HG03060 (cell line): ENCODE measurements at regions not wholly inside any gene's neighbourhood (a gene's known extent, or its start where the extent isn't known, plus 50 kb on each side); places are given as distances from the start of the nearest gene placed in this dataset.

ENCODE experiments used
- ATAC-seq: cut with Tn5 transposase; IDR thresholded peaks from one replicate; pipeline ENCODE4 v1.9.1; 2021; ENCODE audit warnings: low read depth, moderate number of reproducible peaks; ENCODE audit not compliant: unreplicated experiment

DNA sequence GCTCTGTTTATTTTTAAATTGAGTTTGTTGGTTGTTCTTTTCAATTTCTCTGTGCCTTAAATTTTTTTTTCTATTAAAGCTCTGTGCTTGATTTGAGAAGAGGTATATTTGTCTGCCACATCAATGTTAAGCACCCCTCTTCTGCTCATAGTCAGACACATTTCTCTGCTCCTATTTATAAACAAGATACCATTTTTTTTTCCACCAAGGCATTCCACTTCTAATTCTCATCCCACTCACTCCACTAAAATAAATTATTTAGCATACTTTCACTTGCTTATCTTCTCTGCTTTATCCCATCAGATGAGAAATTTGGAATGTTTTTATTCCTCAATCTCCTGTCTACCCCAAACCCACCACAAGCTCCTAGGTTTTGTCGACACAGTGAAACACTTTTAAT, 127.0 kb upstream of the PDE5A start:
- ATAC-seq, result no peak

DNA sequence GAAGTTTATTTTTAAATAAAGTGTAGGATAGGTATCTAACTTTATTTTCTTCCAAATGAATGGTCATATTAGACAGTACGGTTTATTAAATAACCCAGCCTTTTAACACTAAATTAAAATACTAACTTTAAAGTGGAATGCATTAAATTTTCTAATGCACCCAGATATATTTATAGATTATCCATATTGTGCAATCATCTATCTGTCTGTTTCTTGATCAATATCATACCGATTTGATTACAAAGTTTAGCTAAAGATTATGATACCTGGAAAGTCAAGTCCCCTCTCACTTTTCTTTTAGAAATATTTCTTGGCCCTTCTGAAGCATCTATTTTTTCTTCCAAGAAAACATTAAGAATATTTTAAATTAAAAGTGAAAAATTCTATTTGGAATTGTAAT, 124.3 kb upstream of the PDE5A start:
- no peak for ATAC-seq

- no peak for ATAC-seq
These were observed 122.2 kb upstream of the PDE5A start for GRCh38 chr4:119750771-119751170.

DNA sequence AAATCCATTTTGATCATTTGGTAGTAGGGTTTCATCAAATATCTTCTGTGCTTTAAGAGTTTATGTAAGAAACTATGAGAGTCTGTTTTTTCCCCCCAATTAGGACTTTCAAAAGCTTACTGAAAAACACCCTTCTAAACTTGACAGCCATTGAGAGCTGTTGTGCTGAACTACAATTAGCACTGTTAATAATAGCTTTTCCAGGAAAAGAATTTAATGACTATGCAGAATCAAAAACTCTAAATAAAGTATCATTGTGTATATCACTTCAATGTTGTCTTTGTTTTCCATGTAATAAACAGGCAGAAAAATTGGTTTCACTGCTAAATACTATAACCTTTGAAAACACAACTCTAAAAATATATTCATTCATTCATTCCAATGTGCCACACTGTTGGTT, 121.4 kb upstream of the PDE5A start:
- no peak for ATAC-seq

- no peak for ATAC-seq
These were observed 120.2 kb upstream of the PDE5A start for GRCh38 chr4:119748853-119749252.

- no peak for ATAC-seq
These were observed 118.3 kb upstream of the PDE5A start for GRCh38 chr4:119746951-119747350.

- no peak for ATAC-seq
These were observed 116.7 kb upstream of the PDE5A start for GRCh38 chr4:119745351-119745750.

- no peak for ATAC-seq
These were observed 116.0 kb upstream of the PDE5A start for GRCh38 chr4:119744580-119744979.

DNA sequence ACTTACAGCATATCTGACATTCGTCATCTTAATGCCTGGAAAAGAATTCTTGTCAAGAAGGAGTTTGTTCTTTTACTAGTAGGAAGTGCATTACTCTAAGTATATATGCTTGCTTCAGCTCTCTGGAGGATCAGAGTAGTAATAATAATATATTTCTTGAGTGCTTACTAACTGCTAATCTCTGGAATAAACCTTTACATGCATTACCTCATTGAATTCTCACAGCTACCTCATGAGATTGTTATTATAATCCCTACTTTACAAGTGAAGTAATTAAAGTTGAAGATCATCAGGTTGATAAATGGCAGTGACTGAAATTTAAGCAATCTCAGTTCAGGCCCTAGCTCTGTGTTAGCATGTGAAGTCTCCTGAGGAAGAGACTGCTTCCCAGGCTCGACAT, 115.0 kb upstream of the PDE5A start:
- no peak for ATAC-seq

GRCh38 chr4:119739796-119740195, 111.2 kb upstream of the PDE5A start:
- no peak for ATAC-seq

- no peak for ATAC-seq
These were observed 110.3 kb upstream of the PDE5A start for GRCh38 chr4:119738901-119739300.

GRCh38 chr4:119736559-119736958, 108.0 kb upstream of the PDE5A start:
- no peak for ATAC-seq

DNA sequence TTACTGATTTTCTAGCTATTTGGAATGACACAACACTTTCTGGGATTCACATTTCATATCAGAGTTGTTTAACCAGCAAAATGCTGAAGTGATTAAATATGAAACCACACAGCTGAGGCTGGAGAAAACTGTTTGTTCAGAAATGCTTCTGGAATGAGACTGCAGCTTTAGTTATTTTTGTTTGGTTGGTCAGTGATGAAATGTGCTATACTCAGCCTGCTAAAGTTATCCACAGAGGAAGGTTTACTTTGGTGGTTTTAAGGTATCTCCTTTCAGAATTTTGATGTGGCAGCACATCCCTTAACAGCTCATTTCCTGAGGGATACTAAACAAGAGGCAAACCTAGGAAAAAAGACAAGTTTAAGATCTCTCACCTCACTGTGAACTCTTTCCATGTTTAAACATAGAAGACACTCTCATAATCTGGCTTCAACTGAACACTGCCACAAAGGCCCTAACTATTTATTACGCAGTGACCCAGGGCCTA, 106.6 kb upstream of the PDE5A start:
- ATAC-seq, result no peak

DNA sequence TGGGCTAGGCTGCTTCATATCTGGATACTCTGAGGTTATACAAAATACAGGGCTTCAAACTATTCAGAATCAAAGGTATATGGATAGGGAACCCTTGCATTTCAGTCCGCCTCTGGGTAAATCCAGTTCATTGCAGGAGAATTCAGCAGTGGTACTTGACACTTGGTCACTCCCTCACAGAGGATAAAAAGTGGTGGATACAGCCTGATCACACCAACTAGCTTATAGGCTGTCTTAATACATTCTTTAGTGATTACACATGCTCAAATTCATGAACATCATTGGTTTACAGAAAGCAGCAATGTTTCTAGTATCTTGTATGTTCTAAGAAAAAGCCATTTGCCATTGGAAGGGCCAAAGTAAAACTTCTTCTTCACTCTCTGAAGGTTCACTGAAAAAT, 104.8 kb upstream of the PDE5A start:
- no peak for ATAC-seq

DNA sequence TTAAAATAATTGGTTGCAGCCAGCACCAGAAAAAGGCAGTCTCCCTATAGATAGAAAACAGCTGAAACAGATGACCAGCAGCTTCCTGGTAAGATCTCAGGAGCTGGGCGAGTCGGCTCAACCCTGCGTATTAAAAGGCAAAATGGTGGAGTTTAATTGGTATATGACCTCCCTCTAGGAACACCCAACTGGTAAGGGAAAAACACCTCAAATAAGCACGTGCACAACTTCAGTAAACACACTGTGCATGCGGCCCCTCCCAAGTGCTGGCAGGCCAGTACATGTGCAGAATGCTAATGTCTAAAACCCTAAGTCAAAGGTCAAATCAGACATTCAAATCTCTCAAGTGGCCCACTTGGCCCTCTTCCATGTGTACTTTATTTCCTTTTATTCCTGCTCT, 103.2 kb upstream of the PDE5A start:
- ATAC-seq, result no peak

DNA sequence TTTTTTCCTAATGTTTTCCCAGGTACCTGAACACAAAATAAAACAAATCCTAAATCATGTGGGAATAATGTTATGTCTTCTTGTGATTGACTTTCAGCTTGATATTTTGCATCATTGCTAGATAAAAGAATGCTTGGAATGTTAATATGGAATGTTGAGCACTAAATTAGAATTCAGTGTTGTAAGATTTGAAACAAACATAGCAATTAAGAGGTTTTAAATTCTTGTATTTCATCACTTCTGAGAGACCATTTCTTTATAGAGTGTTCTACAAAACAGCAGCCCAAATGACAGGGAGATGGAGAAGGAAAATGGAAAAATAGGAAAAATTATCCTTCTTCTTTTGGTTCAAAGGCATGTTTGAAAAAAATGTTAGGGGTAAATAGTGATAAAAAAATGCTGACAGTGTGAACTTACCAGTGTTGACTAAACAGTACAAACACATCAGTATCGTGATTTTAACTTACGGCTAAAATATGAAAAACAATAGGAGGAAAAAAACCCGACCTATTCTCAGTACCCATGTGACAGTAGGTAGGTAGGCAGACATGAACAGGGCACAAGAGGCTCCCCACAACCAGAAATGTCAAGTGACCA, 102.6 kb upstream of the PDE5A start:
- ATAC-seq, result no peak

- ATAC-seq, result no peak
These were observed 102.0 kb upstream of the PDE5A start for GRCh38 chr4:119730671-119730950.

DNA sequence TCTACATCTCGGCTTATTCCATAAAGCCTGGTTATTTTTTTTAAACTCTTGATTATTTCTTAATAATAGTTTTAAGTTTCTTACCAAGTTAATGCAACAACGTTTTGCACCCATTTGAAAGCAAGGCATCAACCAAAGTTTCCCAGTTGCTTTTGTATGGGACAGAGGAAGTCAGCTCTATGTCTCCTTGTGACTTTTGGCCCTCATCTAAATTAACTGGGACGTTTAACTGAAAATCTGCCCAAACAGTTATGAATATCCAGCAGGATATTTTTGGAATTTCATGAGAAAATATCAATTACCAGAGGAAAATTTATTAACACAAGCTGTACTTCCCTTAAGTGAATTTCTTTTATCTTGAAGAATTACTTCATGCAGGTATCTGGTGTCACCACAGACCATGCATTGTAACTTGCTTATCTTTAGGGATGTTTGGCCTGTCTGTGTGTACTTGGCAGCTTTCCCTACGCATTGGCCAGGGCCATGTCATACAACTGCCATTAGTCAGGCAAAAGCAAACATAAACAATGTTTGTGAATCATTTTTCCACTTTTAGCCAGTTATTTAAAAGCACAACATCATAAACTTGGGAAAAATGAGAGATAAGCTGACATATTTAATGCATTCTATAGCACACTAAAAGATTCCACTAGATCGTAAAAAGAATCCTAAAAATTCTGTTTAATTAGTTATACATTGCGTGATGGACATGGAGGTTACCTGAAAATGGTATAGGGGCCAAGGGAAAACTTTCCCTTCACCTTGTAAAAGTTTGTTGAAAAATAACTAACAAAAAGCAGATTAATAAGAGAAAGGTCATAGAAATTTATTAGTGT, 101.4 kb upstream of the PDE5A start:
- ATAC-seq, result no peak

- no peak for ATAC-seq
These were observed 100.3 kb upstream of the PDE5A start for GRCh38 chr4:119728692-119729593.

- ATAC-seq, result no peak
These were observed 99.6 kb upstream of the PDE5A start for GRCh38 chr4:119728185-119728584.

- ATAC-seq, result no peak
These were observed 97.9 kb upstream of the PDE5A start for GRCh38 chr4:119726505-119726904.
